ENCODE measurements at regions not wholly inside any gene's neighbourhood (a gene's known extent, or its start where the extent isn't known, plus 50 kb on each side); places are given as distances from the start of the nearest gene placed in this dataset.

DNA sequence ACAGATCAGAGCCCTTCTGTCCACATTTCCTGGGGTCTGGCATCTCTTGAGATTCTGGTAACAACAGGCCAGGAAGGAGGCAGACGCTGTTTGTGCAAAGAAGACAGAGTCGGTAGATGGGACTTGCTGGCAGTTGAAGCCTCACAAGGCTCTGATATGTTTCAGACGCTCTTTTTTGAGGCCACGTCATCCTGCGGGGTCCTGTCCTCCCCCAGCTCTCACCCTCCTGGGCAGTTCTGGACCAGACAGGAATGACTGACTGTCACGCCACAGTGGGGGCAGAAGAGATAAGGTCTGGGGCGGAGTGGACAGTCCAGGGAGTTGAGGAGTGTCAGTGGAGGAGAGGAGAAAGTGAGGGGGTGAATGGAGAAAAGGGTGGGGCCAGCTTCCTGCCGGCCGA lies 87.1 kb upstream of the SULF2 start:
- TF ChIP-seq TEAD4 (IDR thresholded peaks at IDR 0.05) = no peak
- TF ChIP-seq, protein P1, sequence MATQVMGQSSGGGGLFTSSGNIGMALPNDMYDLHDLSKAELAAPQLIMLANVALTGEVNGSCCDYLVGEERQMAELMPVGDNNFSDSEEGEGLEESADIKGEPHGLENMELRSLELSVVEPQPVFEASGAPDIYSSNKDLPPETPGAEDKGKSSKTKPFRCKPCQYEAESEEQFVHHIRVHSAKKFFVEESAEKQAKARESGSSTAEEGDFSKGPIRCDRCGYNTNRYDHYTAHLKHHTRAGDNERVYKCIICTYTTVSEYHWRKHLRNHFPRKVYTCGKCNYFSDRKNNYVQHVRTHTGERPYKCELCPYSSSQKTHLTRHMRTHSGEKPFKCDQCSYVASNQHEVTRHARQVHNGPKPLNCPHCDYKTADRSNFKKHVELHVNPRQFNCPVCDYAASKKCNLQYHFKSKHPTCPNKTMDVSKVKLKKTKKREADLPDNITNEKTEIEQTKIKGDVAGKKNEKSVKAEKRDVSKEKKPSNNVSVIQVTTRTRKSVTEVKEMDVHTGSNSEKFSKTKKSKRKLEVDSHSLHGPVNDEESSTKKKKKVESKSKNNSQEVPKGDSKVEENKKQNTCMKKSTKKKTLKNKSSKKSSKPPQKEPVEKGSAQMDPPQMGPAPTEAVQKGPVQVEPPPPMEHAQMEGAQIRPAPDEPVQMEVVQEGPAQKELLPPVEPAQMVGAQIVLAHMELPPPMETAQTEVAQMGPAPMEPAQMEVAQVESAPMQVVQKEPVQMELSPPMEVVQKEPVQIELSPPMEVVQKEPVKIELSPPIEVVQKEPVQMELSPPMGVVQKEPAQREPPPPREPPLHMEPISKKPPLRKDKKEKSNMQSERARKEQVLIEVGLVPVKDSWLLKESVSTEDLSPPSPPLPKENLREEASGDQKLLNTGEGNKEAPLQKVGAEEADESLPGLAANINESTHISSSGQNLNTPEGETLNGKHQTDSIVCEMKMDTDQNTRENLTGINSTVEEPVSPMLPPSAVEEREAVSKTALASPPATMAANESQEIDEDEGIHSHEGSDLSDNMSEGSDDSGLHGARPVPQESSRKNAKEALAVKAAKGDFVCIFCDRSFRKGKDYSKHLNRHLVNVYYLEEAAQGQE (IDR thresholded peaks at IDR 0.05; ENCODE audit: low read depth) = no peak

DNA sequence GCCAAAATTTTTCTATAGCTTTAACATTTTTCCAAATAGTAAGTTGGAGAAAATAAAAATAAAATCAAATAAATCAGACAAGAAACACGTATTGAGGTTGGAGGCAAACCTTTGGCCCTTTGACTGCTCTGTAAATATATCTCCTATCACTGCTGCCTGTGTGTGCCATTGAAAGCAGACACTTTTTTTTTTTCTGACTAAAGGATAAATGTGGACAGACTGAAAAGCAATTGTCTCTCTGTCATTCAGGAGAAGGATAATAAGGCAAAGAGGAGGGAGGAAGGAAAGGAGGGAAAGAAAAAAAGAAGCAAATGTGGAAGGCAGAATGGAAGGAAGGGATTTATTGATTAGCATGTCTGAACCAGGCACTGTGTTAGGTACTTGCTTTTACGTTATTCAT lies 85.2 kb upstream of the SULF2 start:
- TF ChIP-seq, protein P2, sequence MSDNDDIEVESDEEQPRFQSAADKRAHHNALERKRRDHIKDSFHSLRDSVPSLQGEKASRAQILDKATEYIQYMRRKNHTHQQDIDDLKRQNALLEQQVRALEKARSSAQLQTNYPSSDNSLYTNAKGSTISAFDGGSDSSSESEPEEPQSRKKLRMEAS (IDR thresholded peaks at IDR 0.05) = no peak
- TF ChIP-seq TEAD4 (IDR thresholded peaks at IDR 0.05) (no peak), NFIC (IDR thresholded peaks at IDR 0.05) (no peak), ZBTB7A (IDR thresholded peaks at IDR 0.05; ENCODE audit: low read depth) (no peak), FOXM1 (IDR thresholded peaks at IDR 0.05; ENCODE audit: borderline replicate concordance, low read depth) (no peak), CEBPB (IDR thresholded peaks at IDR 0.05) (no peak), CREB1 (IDR thresholded peaks at IDR 0.05; ENCODE audit: low read depth) (no peak), YY1 (IDR thresholded peaks at IDR 0.05; ENCODE audit: low read depth) (no peak), RAD21 (IDR thresholded peaks at IDR 0.05; ENCODE audit: low read depth) (no peak), TCF12 (IDR thresholded peaks at IDR 0.05; ENCODE audit: low read depth) (no peak), TAF1 (IDR thresholded peaks at IDR 0.05; ENCODE audit: low read depth) (no peak), EGR1 (IDR thresholded peaks at IDR 0.05) (no peak)
- TF ChIP-seq, protein P1 (IDR thresholded peaks at IDR 0.05; ENCODE audit: low read depth) = no peak
- TF ChIP-seq, protein P3, sequence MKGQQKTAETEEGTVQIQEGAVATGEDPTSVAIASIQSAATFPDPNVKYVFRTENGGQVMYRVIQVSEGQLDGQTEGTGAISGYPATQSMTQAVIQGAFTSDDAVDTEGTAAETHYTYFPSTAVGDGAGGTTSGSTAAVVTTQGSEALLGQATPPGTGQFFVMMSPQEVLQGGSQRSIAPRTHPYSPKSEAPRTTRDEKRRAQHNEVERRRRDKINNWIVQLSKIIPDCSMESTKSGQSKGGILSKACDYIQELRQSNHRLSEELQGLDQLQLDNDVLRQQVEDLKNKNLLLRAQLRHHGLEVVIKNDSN (IDR thresholded peaks at IDR 0.05) = no peak

DNA sequence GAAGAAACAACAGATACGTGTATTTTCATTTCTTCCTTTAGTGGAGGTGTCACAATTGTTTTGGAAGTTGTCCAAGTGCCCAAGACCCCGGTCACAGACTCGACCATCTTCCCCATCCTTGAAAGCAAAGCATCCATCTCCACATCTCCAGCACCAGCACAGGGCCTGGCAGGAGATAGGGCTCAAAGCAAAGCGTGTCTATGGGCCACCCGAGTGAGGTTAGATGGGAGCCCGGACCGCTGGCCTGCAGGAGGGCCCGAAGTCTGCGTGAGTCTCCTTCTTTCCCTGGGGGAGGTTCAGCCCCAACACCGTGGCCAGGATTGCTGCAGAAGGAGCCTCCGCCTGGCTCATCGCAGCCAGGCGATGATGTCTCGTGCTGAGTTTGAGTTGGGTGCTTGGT lies 83.5 kb upstream of the SULF2 start:
- TF ChIP-seq ZBTB7A (IDR thresholded peaks at IDR 0.05; ENCODE audit: low read depth) (no peak), CEBPB (IDR thresholded peaks at IDR 0.05) (no peak), TAF1 (IDR thresholded peaks at IDR 0.05; ENCODE audit: low read depth) (no peak), TCF12 (IDR thresholded peaks at IDR 0.05; ENCODE audit: low read depth) (no peak), CREB1 (IDR thresholded peaks at IDR 0.05; ENCODE audit: low read depth) (no peak), FOXM1 (IDR thresholded peaks at IDR 0.05; ENCODE audit: borderline replicate concordance, low read depth) (no peak), NFIC (IDR thresholded peaks at IDR 0.05) (no peak), EGR1 (IDR thresholded peaks at IDR 0.05) (no peak), RAD21 (IDR thresholded peaks at IDR 0.05; ENCODE audit: low read depth) (no peak), TEAD4 (IDR thresholded peaks at IDR 0.05) (no peak), EP300 (IDR thresholded peaks at IDR 0.05; ENCODE audit: borderline replicate concordance) (no peak), YY1 (IDR thresholded peaks at IDR 0.05; ENCODE audit: low read depth) (no peak)
- TF ChIP-seq, protein P2 (IDR thresholded peaks at IDR 0.05) = no peak
- TF ChIP-seq, protein P1 (IDR thresholded peaks at IDR 0.05; ENCODE audit: low read depth) = no peak
- TF ChIP-seq, protein P3 (IDR thresholded peaks at IDR 0.05) = no peak

DNA sequence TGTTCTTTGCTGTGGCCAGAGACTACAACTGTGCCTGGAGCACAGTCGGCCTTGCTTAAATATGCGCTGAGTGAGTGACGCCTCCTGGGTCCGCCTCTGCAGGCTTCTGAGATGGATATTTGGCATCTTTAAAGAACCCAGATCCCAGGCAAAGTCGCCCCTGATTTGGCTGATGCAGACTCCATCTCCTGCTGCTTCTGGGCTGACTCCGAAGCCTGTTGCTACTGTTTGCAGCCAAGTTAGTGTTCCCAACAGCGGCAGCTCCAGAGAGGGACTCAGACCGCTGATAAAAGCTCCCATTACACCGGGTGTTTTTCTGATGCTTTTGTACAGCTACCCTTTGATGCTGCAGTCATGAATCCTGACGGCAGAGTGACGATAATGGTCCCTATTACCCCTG lies 83.0 kb upstream of the SULF2 start:
- TF ChIP-seq NFIC (IDR thresholded peaks at IDR 0.05) = no peak
- TF ChIP-seq TCF12 (IDR thresholded peaks at IDR 0.05; ENCODE audit: low read depth) = no peak
- TF ChIP-seq TAF1 (IDR thresholded peaks at IDR 0.05; ENCODE audit: low read depth) = no peak
- no peak for TF ChIP-seq CREB1 (IDR thresholded peaks at IDR 0.05; ENCODE audit: low read depth)
- TF ChIP-seq, protein P1 (IDR thresholded peaks at IDR 0.05; ENCODE audit: low read depth) = no peak
- no peak for TF ChIP-seq ZBTB7A (IDR thresholded peaks at IDR 0.05; ENCODE audit: low read depth)
- TF ChIP-seq TEAD4 (IDR thresholded peaks at IDR 0.05) = no peak

Measured in Ishikawa (cell line).